ENCODE measurements at regions not wholly inside any gene's neighbourhood (a gene's known extent, or its start where the extent isn't known, plus 50 kb on each side); places are given as distances from the start of the nearest gene placed in this dataset.
"Not testable (repeated sequence)": the region's sequence is repeated elsewhere in the genome, so short reads cannot be mapped to it uniquely, and the experiment has no call there.

- no CpG with 5 or more reads among the region's 53 CpGs for WGBS (ENCODE audit: insufficient coverage, low lambda C conversion rate)
- not testable (repeated sequence) for H3K4me3 ChIP-seq (ENCODE audit: low read length)
These were observed 66.2 kb upstream of the PAPPA2 start for GRCh38 chr1:176396604-176397395.

GRCh38 chr1:176391621-176392020 lies 71.4 kb upstream of the PAPPA2 start:
- peaks cover 4% of the 10 kb centered on the region for H3K9me3 ChIP-seq (ENCODE audit: control insufficient read depth, low read depth, low read length)
- WGBS (ENCODE audit: insufficient coverage, low lambda C conversion rate): no CpG with 5 or more reads among the region's 2 CpGs
- no peaks in the 10 kb centered on the region for H3K36me3 ChIP-seq (ENCODE audit: control insufficient read depth, insufficient read depth, low read length)
- no peak overlapping the region for H3K27ac ChIP-seq (ENCODE audit: low read length)
- no peaks in the 10 kb centered on the region for H3K27me3 ChIP-seq (ENCODE audit: control insufficient read depth, insufficient read depth, low read length)
- H3K4me3 ChIP-seq (ENCODE audit: low read length): no peak overlapping the region
- no peaks in the 10 kb centered on the region for H3K4me1 ChIP-seq (ENCODE audit: control insufficient read depth, insufficient read depth, low read length)
- no peak for DNase-seq

More at GRCh38 chr1:176396604-176397395, 66.2 kb upstream of the PAPPA2 start:
- not testable (repeated sequence) for H3K4me1 ChIP-seq (ENCODE audit: control insufficient read depth, insufficient read depth, low read length); H3K36me3 ChIP-seq (ENCODE audit: control insufficient read depth, insufficient read depth, low read length); DNase-seq; H3K27me3 ChIP-seq (ENCODE audit: control insufficient read depth, insufficient read depth, low read length); H3K27ac ChIP-seq (ENCODE audit: low read length)
- H3K9me3 ChIP-seq (ENCODE audit: control insufficient read depth, low read depth, low read length): peaks cover 11% of the 10 kb centered on the region

GRCh38 chr1:176384841-176385240 lies 78.1 kb upstream of the PAPPA2 start:
- H3K4me3 ChIP-seq (ENCODE audit: low read length): no peak overlapping the region
- H3K27ac ChIP-seq (ENCODE audit: low read length): no peak overlapping the region
- no peaks in the 10 kb centered on the region for H3K9me3 ChIP-seq (ENCODE audit: control insufficient read depth, low read depth, low read length)
- peaks cover 21% of the 10 kb centered on the region for H3K4me1 ChIP-seq (ENCODE audit: control insufficient read depth, insufficient read depth, low read length)
- H3K27me3 ChIP-seq (ENCODE audit: control insufficient read depth, insufficient read depth, low read length): no peaks in the 10 kb centered on the region
- no peak for DNase-seq
- H3K36me3 ChIP-seq (ENCODE audit: control insufficient read depth, insufficient read depth, low read length): no peaks in the 10 kb centered on the region

GRCh38 chr1:176382163-176382562 lies 80.8 kb upstream of the PAPPA2 start:
- no peaks in the 10 kb centered on the region for H3K9me3 ChIP-seq (ENCODE audit: control insufficient read depth, low read depth, low read length)
- peak; percentile 67 to 90 for DNase-seq
- H3K27me3 ChIP-seq (ENCODE audit: control insufficient read depth, insufficient read depth, low read length): no peaks in the 10 kb centered on the region
- H3K36me3 ChIP-seq (ENCODE audit: control insufficient read depth, insufficient read depth, low read length): no peaks in the 10 kb centered on the region
- H3K4me3 ChIP-seq (ENCODE audit: low read length): no peak overlapping the region
- H3K4me1 ChIP-seq (ENCODE audit: control insufficient read depth, insufficient read depth, low read length): peaks cover 21% of the 10 kb centered on the region
- H3K27ac ChIP-seq (ENCODE audit: low read length): peak overlapping the region; percentile 50
- WGBS (ENCODE audit: insufficient coverage, low lambda C conversion rate): no CpG with 5 or more reads among the region's 1 CpG

GRCh38 chr1:176379626-176380339 lies 83.2 kb upstream of the PAPPA2 start:
- Histone ChIP-seq H3K4me3 (ENCODE audit: low read length) (no peak overlapping the region), H3K27ac (ENCODE audit: low read length) (peak overlapping the region; percentile 26), H3K4me1 (ENCODE audit: control insufficient read depth, insufficient read depth, low read length) (peaks cover 21% of the 10 kb centered on the region), H3K36me3 (ENCODE audit: control insufficient read depth, insufficient read depth, low read length) (no peaks in the 10 kb centered on the region), H3K27me3 (ENCODE audit: control insufficient read depth, insufficient read depth, low read length) (no peaks in the 10 kb centered on the region), H3K9me3 (ENCODE audit: control insufficient read depth, low read depth, low read length) (no peaks in the 10 kb centered on the region)
- DNase-seq: peak in 1 of 2 donors; percentile 43
- WGBS (ENCODE audit: insufficient coverage, low lambda C conversion rate): 100% methylated on average over 2 of the region's 5 CpGs

- H3K9me3 ChIP-seq (ENCODE audit: control insufficient read depth, low read depth, low read length): no peaks in the 10 kb centered on the region
- H3K36me3 ChIP-seq (ENCODE audit: control insufficient read depth, insufficient read depth, low read length): no peaks in the 10 kb centered on the region
- 40% methylated on average over 1 of the region's 7 CpGs for WGBS (ENCODE audit: insufficient coverage, low lambda C conversion rate)
- H3K27me3 ChIP-seq (ENCODE audit: control insufficient read depth, insufficient read depth, low read length): no peaks in the 10 kb centered on the region
- peaks cover under 1% of the 10 kb centered on the region for H3K4me1 ChIP-seq (ENCODE audit: control insufficient read depth, insufficient read depth, low read length)
- no peak overlapping the region for H3K4me3 ChIP-seq (ENCODE audit: low read length)
- peak; percentile 57 to 61 for DNase-seq
- H3K27ac ChIP-seq (ENCODE audit: low read length): no peak overlapping the region
These were observed 87.9 kb upstream of the PAPPA2 start for GRCh38 chr1:176374967-176375569.

GRCh38 chr1:176364236-176364905 lies 98.6 kb upstream of the PAPPA2 start:
- peak overlapping the region; percentile 60 for H3K27ac ChIP-seq (ENCODE audit: low read length)
- no peaks in the 10 kb centered on the region for H3K36me3 ChIP-seq (ENCODE audit: control insufficient read depth, insufficient read depth, low read length)
- no peaks in the 10 kb centered on the region for H3K27me3 ChIP-seq (ENCODE audit: control insufficient read depth, insufficient read depth, low read length)
- WGBS (ENCODE audit: insufficient coverage, low lambda C conversion rate): 0% methylated on average over 1 of the region's 7 CpGs
- no peak overlapping the region for H3K4me3 ChIP-seq (ENCODE audit: low read length)
- peaks cover 12% of the 10 kb centered on the region for H3K4me1 ChIP-seq (ENCODE audit: control insufficient read depth, insufficient read depth, low read length)
- peak; percentile 44 to 77 for DNase-seq
- no peaks in the 10 kb centered on the region for H3K9me3 ChIP-seq (ENCODE audit: control insufficient read depth, low read depth, low read length)

GRCh38 chr1:176349135-176349715 lies 113.8 kb upstream of the PAPPA2 start:
- not testable (repeated sequence) for DNase-seq; H3K9me3 ChIP-seq (ENCODE audit: control insufficient read depth, low read depth, low read length); H3K36me3 ChIP-seq (ENCODE audit: control insufficient read depth, insufficient read depth, low read length); H3K4me3 ChIP-seq (ENCODE audit: low read length); H3K4me1 ChIP-seq (ENCODE audit: control insufficient read depth, insufficient read depth, low read length); H3K27ac ChIP-seq (ENCODE audit: low read length); H3K27me3 ChIP-seq (ENCODE audit: control insufficient read depth, insufficient read depth, low read length)
- WGBS (ENCODE audit: insufficient coverage, low lambda C conversion rate): no CpG with 5 or more reads among the region's 42 CpGs

- Histone ChIP-seq H3K4me3 (ENCODE audit: low read length) (no peak overlapping the region), H3K4me1 (ENCODE audit: control insufficient read depth, insufficient read depth, low read length) (no peaks in the 10 kb centered on the region), H3K36me3 (ENCODE audit: control insufficient read depth, insufficient read depth, low read length) (no peaks in the 10 kb centered on the region), H3K27me3 (ENCODE audit: control insufficient read depth, insufficient read depth, low read length) (no peaks in the 10 kb centered on the region), H3K9me3 (ENCODE audit: control insufficient read depth, low read depth, low read length) (peaks cover 3% of the 10 kb centered on the region), H3K27ac (ENCODE audit: low read length) (no peak overlapping the region)
- no peak for DNase-seq
- 100% methylated on average over 1 of the region's 3 CpGs for WGBS (ENCODE audit: insufficient coverage, low lambda C conversion rate)
These were observed 121.3 kb upstream of the PAPPA2 start for GRCh38 chr1:176341656-176342055.

GRCh38 chr1:176338877-176339276 lies 124.1 kb upstream of the PAPPA2 start:
- 100% methylated on average over 2 of the region's 6 CpGs for WGBS (ENCODE audit: insufficient coverage, low lambda C conversion rate)
- Histone ChIP-seq H3K9me3 (ENCODE audit: control insufficient read depth, low read depth, low read length) (no peaks in the 10 kb centered on the region), H3K27me3 (ENCODE audit: control insufficient read depth, insufficient read depth, low read length) (no peaks in the 10 kb centered on the region), H3K36me3 (ENCODE audit: control insufficient read depth, insufficient read depth, low read length) (no peaks in the 10 kb centered on the region), H3K4me3 (ENCODE audit: low read length) (no peak overlapping the region), H3K27ac (ENCODE audit: low read length) (no peak overlapping the region), H3K4me1 (ENCODE audit: control insufficient read depth, insufficient read depth, low read length) (no peaks in the 10 kb centered on the region)
- DNase-seq: no peak
